ENCODE measurements at regions not wholly inside any gene's neighbourhood (a gene's known extent, or its start where the extent isn't known, plus 50 kb on each side); places are given as distances from the start of the nearest gene placed in this dataset.

DNA sequence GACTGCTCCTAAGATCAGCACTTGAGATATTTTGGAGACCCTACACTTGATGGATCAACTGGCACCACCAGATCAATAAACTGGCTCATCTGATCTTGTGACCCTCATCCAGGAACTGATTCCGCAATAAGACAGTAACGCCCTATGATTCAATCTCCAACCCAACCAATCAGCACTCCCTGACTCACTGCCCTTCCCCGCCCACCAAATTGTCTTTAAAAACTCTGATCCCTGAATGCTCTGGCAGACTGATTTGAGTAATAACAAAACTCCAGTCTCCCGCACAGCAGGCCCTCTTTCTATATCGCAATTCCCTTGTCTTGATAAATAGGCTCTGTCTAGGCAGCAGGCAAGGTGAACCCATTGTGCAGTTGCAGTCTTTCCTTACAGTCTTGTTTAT is 677.0 kb downstream of the LRRC70 start:
- H3K4me3 ChIP-seq (ENCODE audit: low read depth, low read length) = no peak overlapping the region
- TF ChIP-seq MYC (IDR thresholded peaks at IDR 0.05; ENCODE audit: low read depth, low read length) (no peak), MAX (IDR thresholded peaks at IDR 0.05; ENCODE audit: low read depth, low read length) (no peak), POLR2A (IDR thresholded peaks at IDR 0.05; ENCODE audit: extremely low read depth, insufficient read length) (no peak)
- TF ChIP-seq, protein P1, sequence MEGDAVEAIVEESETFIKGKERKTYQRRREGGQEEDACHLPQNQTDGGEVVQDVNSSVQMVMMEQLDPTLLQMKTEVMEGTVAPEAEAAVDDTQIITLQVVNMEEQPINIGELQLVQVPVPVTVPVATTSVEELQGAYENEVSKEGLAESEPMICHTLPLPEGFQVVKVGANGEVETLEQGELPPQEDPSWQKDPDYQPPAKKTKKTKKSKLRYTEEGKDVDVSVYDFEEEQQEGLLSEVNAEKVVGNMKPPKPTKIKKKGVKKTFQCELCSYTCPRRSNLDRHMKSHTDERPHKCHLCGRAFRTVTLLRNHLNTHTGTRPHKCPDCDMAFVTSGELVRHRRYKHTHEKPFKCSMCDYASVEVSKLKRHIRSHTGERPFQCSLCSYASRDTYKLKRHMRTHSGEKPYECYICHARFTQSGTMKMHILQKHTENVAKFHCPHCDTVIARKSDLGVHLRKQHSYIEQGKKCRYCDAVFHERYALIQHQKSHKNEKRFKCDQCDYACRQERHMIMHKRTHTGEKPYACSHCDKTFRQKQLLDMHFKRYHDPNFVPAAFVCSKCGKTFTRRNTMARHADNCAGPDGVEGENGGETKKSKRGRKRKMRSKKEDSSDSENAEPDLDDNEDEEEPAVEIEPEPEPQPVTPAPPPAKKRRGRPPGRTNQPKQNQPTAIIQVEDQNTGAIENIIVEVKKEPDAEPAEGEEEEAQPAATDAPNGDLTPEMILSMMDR (IDR thresholded peaks at IDR 0.05; ENCODE audit: low read depth, low read length) = no peak

GRCh38 chr5:63250939-63251338 is 672.3 kb downstream of the LRRC70 start:
- H3K4me3 ChIP-seq (ENCODE audit: low read depth, low read length) = no peak overlapping the region
- DNase-seq (ENCODE audit: low read depth) = no peak
- TF ChIP-seq MYC (IDR thresholded peaks at IDR 0.05; ENCODE audit: low read depth, low read length) (no peak), POLR2A (IDR thresholded peaks at IDR 0.05; ENCODE audit: extremely low read depth, insufficient read length) (no peak), MAX (IDR thresholded peaks at IDR 0.05; ENCODE audit: low read depth, low read length) (no peak)
- TF ChIP-seq, protein P1 (IDR thresholded peaks at IDR 0.05; ENCODE audit: low read depth, low read length) = no peak

More for the DNA sequence above, 677.0 kb downstream of the LRRC70 start:
- DNase-seq (ENCODE audit: low read depth) = peak; percentile 2

GRCh38 chr5:63249960-63250359 is 671.3 kb downstream of the LRRC70 start:
- no peak overlapping the region for H3K4me3 ChIP-seq (ENCODE audit: low read depth, low read length)
- TF ChIP-seq POLR2A (IDR thresholded peaks at IDR 0.05; ENCODE audit: extremely low read depth, insufficient read length) (no peak), MYC (IDR thresholded peaks at IDR 0.05; ENCODE audit: low read depth, low read length) (no peak), MAX (IDR thresholded peaks at IDR 0.05; ENCODE audit: low read depth, low read length) (no peak)
- TF ChIP-seq, protein P1 (IDR thresholded peaks at IDR 0.05; ENCODE audit: low read depth, low read length) = no peak
- DNase-seq (ENCODE audit: low read depth) = no peak

- TF ChIP-seq MYC (IDR thresholded peaks at IDR 0.05; ENCODE audit: low read depth, low read length) (no peak), POLR2A (IDR thresholded peaks at IDR 0.05; ENCODE audit: extremely low read depth, insufficient read length) (no peak), MAX (IDR thresholded peaks at IDR 0.05; ENCODE audit: low read depth, low read length) (no peak)
- TF ChIP-seq, protein P1 (IDR thresholded peaks at IDR 0.05; ENCODE audit: low read depth, low read length) = no peak
- H3K4me3 ChIP-seq (ENCODE audit: low read depth, low read length) = no peak overlapping the region
- DNase-seq (ENCODE audit: low read depth) = no peak
These were observed 669.0 kb downstream of the LRRC70 start for GRCh38 chr5:63247651-63248050.

DNA sequence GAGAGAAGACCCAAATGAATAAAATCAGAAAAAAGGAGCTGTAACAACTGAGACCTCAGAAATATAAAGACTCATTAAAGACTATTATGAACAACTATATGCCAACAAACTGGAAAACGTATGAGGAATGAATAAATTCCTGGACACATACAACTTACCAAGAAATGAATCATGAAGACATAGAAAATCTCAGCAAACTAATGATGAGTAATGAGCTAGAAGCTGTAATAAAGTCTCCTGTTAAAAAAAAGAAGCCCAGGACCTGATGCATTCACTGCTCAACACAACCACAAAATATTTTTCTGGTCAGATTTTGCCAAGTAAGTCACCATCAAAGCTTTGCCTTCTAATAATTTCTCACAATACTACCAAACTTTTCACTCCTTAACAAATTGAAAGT is 666.7 kb downstream of the LRRC70 start:
- no peak for DNase-seq (ENCODE audit: low read depth)
- no peak overlapping the region for H3K4me3 ChIP-seq (ENCODE audit: low read depth, low read length)
- TF ChIP-seq MYC (IDR thresholded peaks at IDR 0.05; ENCODE audit: low read depth, low read length) = no peak
- no peak for TF ChIP-seq POLR2A (IDR thresholded peaks at IDR 0.05; ENCODE audit: extremely low read depth, insufficient read length)
- TF ChIP-seq, protein P1 (IDR thresholded peaks at IDR 0.05; ENCODE audit: low read depth, low read length) = no peak
- no peak for TF ChIP-seq MAX (IDR thresholded peaks at IDR 0.05; ENCODE audit: low read depth, low read length)
